ENCODE measurements at regions not wholly inside any gene's neighbourhood (a gene's known extent, or its start where the extent isn't known, plus 50 kb on each side); places are given as distances from the start of the nearest gene placed in this dataset.

GRCh38 chr17:72350073-72350472, 229.3 kb downstream of the SOX9 start:
- TF ChIP-seq, protein P1, sequence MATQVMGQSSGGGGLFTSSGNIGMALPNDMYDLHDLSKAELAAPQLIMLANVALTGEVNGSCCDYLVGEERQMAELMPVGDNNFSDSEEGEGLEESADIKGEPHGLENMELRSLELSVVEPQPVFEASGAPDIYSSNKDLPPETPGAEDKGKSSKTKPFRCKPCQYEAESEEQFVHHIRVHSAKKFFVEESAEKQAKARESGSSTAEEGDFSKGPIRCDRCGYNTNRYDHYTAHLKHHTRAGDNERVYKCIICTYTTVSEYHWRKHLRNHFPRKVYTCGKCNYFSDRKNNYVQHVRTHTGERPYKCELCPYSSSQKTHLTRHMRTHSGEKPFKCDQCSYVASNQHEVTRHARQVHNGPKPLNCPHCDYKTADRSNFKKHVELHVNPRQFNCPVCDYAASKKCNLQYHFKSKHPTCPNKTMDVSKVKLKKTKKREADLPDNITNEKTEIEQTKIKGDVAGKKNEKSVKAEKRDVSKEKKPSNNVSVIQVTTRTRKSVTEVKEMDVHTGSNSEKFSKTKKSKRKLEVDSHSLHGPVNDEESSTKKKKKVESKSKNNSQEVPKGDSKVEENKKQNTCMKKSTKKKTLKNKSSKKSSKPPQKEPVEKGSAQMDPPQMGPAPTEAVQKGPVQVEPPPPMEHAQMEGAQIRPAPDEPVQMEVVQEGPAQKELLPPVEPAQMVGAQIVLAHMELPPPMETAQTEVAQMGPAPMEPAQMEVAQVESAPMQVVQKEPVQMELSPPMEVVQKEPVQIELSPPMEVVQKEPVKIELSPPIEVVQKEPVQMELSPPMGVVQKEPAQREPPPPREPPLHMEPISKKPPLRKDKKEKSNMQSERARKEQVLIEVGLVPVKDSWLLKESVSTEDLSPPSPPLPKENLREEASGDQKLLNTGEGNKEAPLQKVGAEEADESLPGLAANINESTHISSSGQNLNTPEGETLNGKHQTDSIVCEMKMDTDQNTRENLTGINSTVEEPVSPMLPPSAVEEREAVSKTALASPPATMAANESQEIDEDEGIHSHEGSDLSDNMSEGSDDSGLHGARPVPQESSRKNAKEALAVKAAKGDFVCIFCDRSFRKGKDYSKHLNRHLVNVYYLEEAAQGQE (IDR thresholded peaks at IDR 0.05; ENCODE audit: insufficient read depth in 1 of 2, low read depth in 2 of 2, low read length in 2 of 2): no peak
- TF ChIP-seq POLR2AphosphoS5 (IDR thresholded peaks at IDR 0.05; ENCODE audit: low read depth, low read length) (no peak), SIN3A (IDR thresholded peaks at IDR 0.05; ENCODE audit: borderline replicate concordance, insufficient read depth, low read length) (no peak), TAF1 (IDR thresholded peaks at IDR 0.05; ENCODE audit: borderline replicate concordance, insufficient read depth, low read length) (no peak)

All from PFSK-1 (cell line).